Left ventricle myocardium superior (tissue), 1 donor: ENCODE measurements at regions not wholly inside any gene's neighbourhood (a gene's known extent, or its start where the extent isn't known, plus 50 kb on each side); places are given as distances from the start of the nearest gene placed in this dataset.

Source experiments
- ATAC-seq: fragments of 200-7000 bp; cut with Tn5 transposase; one replicate; pipeline ENCODE4 v1.9.1; 2020; ENCODE audit warnings: mild to moderate bottlenecking, moderate library complexity
- DNase-seq: peaks from one replicate; pipeline ENCODE4 v3.0.0-alpha.2; 2020
- intact Hi-C: fragments of 100-400 bp; cut with micrococcal nuclease; formaldehyde crosslinking; loops from one replicate; pipeline ENCODE4 v1.11.0; 2022
- donor health status: DM: no; HTN: yes; CAD: no; lungs with severe emphysema.

- ATAC-seq, result no peak
- intact Hi-C loops, result no loop called here
- DNase-seq, result no peak
Observed at GRCh38 chr5:67283275-67283987, 86.8 kb upstream of the CD180 start.

GRCh38 chr5:67281874-67282273, 85.3 kb upstream of the CD180 start:
- intact Hi-C loops, result no loop called here
- ATAC-seq, result no peak
- no peak for DNase-seq

- DNase-seq, result no peak
- intact Hi-C loops, result no loop called here
- ATAC-seq, result no peak
Observed at GRCh38 chr5:67273689-67274356, 77.2 kb upstream of the CD180 start.

DNA sequence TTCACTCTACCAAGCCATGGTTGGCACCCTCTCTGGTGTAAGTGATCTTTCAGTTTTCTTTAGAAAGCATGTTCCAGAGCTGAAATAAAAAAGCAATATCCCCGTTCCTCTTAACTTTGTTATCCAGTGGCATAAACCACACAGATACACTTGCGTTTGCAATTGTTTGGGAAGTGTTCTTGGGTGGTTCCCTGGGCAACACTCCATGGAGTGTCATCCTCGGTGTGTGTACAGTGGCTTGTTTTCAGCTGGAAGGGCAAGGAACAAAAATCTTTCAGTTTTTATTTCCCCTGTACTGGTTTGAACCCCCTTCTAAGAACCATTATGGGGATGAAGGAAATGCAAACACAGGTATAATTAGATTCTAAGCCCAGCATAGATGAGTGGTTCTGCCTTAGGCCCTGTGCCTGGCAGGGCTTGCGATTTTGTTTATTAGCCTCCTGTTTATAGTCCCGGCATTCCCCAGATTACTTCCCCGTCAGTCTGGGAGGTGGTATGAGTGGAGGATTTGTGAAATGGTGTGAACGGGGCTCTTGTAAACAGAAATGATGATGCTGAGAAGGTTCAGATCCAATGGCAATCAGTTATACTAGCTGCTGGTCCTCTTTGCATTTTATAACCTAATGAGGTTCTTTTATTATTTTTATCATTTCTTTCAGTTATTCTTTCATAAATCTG, 76.0 kb upstream of the CD180 start:
- intact Hi-C loops, result no loop called here
- ATAC-seq (no peak), DNase-seq (no peak)

GRCh38 chr5:67268231-67269021, 71.8 kb upstream of the CD180 start:
- DNase-seq (peak; percentile 77), ATAC-seq (peak; percentile 87)
- intact Hi-C loops, result no loop called here

DNA sequence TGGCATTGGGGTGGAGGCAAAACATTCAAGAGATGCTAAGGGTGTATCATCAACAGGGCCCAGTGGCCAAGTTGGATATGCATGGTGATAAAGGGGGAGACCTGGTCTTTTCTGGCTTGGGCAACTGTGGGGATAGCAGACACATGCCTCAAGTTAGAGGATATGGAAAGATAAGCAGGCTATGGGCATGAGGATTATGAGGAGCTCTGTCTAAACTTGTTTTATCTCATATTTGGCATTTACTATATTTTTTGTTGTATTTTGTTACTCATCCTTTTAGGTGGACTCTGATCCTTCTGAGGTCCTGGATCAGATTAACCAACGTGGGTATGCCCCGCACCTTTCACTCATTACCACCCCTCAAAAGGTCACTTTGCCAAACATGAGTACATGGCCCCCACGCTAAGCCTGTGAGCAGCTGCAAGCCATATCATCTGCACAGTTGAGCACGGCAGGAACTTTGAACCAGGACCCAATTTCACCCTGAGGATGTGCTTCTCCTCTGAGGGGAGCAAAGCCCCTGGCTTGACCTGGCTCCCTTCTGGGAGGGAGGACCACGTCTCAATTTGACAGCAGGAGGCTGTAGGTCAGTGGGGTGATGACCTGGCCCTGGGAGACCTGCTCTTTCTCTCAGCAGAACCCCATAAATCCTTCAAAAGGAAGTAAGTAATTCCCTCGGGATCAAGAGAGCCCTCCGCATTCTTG, 71.1 kb upstream of the CD180 start:
- ATAC-seq, result peak; percentile 55
- intact Hi-C loops, result no loop called here
- peak; percentile 66 for DNase-seq

DNA sequence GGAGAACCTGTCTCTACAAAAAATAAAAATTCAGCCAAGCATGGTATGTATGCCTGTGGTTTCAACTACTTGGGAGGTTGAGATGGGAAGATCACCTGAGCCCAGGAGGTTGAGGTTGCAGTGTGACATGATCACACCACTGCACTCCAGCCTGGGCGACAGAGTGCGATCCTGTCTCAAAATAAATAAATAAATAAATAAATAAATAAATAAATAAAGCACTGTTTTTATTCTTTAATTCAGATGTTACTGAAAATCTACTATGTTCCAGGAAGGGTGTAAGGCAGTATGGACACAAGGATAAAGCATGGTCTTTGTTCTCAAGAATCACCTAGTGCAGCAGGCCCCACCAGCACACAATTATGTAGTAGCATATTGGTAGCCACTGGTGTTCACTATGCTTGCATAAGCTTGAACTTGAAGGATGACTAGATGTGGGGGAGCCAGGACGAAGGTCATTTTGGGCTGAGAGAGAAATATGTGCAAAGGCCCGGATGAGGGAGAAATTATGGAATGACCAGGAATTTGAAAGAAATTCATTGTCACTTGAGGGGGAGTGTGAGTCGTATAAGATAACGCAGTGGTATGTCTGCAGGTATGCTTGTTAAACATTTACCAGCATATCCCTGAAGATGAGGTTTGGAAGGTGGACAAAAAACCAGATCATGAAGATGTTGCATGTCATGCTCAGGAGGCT, 70.2 kb upstream of the CD180 start:
- ATAC-seq (no peak), DNase-seq (no peak)
- intact Hi-C loops, result no loop called here

DNA sequence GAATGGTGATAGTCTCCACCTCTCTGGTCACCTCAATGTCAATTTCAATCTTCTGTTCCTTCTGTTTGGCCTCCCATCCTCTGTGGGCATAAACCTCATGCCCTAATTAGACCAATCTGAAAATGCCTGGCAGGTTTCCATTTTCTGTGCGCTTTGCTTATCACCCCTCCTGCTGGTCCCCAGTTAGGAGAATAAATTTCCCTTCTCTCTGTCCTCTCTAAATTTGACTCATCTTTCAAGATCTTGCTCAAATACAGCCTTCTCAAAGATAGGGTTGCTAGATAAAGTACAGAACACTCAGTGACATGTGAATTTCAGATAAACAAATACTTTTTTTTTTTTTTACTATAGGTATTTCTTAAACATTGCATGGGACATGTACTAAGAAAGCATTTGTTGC, 69.4 kb upstream of the CD180 start:
- ATAC-seq, result no peak
- DNase-seq, result no peak
- intact Hi-C loops, result no loop called here

- no peak for DNase-seq
- intact Hi-C loops, result no loop called here
Observed at GRCh38 chr5:67263656-67264408, 67.2 kb upstream of the CD180 start.

DNA sequence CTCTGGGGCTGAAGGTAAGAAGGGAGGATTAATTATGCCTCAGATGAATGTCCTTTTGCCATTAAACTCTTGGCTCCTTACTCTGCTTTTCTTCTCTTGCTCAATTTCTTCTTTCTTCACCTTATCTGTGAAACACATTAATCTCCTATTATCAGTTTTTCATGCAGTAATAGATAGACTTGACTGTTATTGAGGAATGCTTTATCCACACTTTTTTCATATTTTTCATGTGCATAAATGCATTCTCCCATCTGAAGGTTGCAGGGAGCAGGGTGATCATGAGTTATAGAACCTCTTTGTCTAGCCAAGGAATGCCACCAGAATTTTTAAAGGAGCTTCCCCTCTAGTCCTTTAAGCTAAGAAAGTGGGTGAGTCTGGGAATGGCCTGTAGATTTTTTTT, 66.4 kb upstream of the CD180 start:
- DNase-seq, result no peak
- no peak for ATAC-seq
- intact Hi-C loops, result no loop called here

More at GRCh38 chr5:67263656-67264408, 67.2 kb upstream of the CD180 start:
- no peak for ATAC-seq

- no peak for DNase-seq
- intact Hi-C loops, result no loop called here
- ATAC-seq, result no peak
Observed at GRCh38 chr5:67262206-67262605, 65.6 kb upstream of the CD180 start.

DNA sequence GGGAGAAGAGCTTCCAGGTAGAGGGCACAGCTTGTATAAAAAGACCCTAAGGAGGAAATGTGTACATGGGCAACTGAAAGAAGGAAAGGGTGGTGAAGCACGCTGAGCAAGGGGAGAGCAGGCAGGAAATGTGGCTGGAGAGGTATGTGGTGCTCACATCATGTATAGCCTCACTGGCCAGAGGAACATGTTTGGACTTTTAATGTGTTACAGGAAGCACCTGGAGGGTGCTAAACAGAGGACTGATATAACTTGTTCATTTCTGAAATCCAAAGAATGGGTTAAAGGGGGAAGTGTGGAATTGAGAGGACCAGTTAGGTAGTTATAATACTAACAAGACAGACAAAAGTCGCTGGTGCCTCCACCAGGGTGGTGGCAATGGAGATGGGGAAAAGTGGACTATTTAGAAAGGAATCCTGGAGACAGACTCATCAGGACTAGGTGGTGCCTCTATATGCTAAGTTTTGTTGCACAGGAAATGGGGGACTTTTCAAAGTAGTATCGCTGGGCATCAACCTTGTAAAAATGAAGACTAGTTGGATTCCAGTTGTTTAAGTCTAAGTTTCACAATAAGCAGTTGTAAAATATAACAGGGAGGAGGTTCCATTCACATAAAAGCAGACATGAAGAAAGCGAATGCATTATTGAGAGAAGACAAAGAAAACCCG, 63.1 kb upstream of the CD180 start:
- ATAC-seq, result no peak
- intact Hi-C loops, result no loop called here
- DNase-seq, result no peak

- ATAC-seq, result no peak
- intact Hi-C loops, result no loop called here
- no peak for DNase-seq
Observed at GRCh38 chr5:67257500-67257899, 60.9 kb upstream of the CD180 start.

DNA sequence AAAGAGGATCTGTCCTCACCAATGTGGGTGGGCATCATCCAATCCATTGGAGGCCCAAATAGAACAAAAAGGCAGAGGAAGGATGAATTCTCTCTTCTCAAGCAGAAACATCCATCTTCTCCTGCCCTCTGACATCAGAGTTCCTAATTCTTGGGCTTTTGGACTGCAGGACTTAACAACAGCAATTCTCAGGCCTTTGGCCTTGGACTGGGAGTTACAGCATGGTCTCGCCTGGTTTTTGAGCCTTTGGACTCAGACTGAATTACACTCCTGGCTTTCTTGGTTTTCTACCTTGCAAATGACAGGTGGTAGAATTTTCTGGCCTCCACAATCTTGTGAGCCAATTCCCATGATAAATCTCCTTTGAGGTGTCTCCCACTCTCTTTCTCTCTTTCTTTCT, 60.5 kb upstream of the CD180 start:
- ATAC-seq, result no peak

GRCh38 chr5:67255881-67256280, 59.3 kb upstream of the CD180 start:
- no peak for DNase-seq

More for the DNA sequence above, 60.5 kb upstream of the CD180 start:
- DNase-seq, result no peak
- intact Hi-C loops, result no loop called here

DNA sequence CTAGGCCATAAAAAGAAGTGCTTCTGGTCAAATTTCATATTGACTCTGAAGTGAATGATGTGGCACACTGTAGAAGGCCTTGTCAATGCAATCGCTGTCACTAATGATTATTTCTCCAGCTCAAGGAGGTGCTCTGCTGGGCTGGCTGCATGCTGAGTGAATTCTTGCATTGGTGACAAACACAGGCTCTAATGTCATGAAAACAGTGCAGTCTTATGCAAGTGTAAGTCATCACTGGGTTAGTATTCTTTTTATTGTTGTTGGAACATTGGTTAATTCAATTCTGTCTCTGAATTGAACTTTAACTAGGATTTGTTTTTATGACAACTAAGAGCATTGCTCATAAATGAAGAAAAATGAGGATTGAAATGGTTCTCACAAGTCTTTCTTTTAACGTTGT, 57.3 kb upstream of the CD180 start:
- no peak for DNase-seq
- intact Hi-C loops, result no loop called here
- no peak for ATAC-seq

More at GRCh38 chr5:67255881-67256280, 59.3 kb upstream of the CD180 start:
- ATAC-seq, result no peak
- intact Hi-C loops, result no loop called here

- ATAC-seq, result no peak
- intact Hi-C loops, result loop anchor here (10.0 kb wide), 1 partner anchor 1025 kb away; no protein-coding TSS in a partner anchor
Observed at GRCh38 chr5:67249590-67249895, 52.9 kb upstream of the CD180 start.

More at GRCh38 chr5:67249590-67249895, 52.9 kb upstream of the CD180 start:
- no peak for DNase-seq
